AG04449 (cell line): ENCODE measurements at regions not wholly inside any gene's neighbourhood (a gene's known extent, or its start where the extent isn't known, plus 50 kb on each side); places are given as distances from the start of the nearest gene placed in this dataset.

ENCODE experiments used
- CTCF ChIA-PET: fragments of 350-600 bp; formaldehyde crosslinking; extraction: SDS; loops from one replicate; lab custom pipeline; 2021; ENCODE audit warnings: antibody characterized with exemption; lab: Yijun Ruan, JAX
- POLR2A ChIA-PET: fragments of 400-600, 350-600 bp; formaldehyde crosslinking; extraction: SDS; loops from one replicate; lab custom pipeline; 2020; ENCODE audit warnings: antibody characterized with exemption, inconsistent platforms; lab: Yijun Ruan, JAX
- DNase-seq: peaks from one replicate; pipeline ENCODE4 v3.0.0-alpha.2; 2010; ENCODE audit warnings: low read depth, low spot score
- H3K4me3 ChIP-seq: 2 replicates; pipeline ENCODE4 v1.5.1; 2011; ENCODE audit warnings: low read depth, mild to moderate bottlenecking, control low read depth, low read length
- TF ChIP-seq, protein P1 (sequence below): IDR thresholded peaks from one replicate; pipeline ENCODE4 v1.5.1; 2011; ENCODE audit warnings: mild to moderate bottlenecking, moderate library complexity, low read length, control low read depth, inconsistent platforms; ENCODE audit not compliant: insufficient read depth; ENCODE audit errors: missing control alignments

DNA sequence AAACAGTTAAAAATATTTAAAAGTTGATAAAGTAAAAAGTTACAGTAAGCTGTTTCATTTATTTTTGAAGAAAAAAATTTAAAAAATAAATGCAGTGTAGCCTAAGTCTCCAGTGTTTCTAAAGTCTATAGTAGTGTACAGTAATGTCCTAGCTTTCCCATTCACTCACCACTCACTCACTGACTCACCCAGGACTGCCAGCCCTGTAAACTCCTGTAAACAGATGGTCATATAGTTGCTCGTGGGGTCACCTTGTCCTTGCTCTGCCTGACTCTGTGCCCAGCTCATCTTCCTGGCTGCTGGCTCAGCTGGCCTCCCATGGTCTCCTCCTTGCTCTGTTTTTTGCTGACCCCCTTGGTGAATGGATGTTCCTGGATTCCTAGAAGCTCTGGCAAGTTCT is 180.3 kb downstream of the VAPA start:
- ChIA-PET POLR2A (no interaction called here), CTCF (interaction anchor here (1.1 to 1.5 kb wide), 2 partner anchors 9 to 15 kb away, joined by 4 to 5 read pairs; no protein-coding TSS in a partner anchor)

GRCh38 chr18:10094655-10095054 is 180.8 kb downstream of the VAPA start:
- TF ChIP-seq, protein P1, sequence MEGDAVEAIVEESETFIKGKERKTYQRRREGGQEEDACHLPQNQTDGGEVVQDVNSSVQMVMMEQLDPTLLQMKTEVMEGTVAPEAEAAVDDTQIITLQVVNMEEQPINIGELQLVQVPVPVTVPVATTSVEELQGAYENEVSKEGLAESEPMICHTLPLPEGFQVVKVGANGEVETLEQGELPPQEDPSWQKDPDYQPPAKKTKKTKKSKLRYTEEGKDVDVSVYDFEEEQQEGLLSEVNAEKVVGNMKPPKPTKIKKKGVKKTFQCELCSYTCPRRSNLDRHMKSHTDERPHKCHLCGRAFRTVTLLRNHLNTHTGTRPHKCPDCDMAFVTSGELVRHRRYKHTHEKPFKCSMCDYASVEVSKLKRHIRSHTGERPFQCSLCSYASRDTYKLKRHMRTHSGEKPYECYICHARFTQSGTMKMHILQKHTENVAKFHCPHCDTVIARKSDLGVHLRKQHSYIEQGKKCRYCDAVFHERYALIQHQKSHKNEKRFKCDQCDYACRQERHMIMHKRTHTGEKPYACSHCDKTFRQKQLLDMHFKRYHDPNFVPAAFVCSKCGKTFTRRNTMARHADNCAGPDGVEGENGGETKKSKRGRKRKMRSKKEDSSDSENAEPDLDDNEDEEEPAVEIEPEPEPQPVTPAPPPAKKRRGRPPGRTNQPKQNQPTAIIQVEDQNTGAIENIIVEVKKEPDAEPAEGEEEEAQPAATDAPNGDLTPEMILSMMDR = no peak
- CTCF ChIA-PET = interaction anchor here (1.5 kb wide), 1 partner anchor 9 kb away, joined by 5 read pairs; no protein-coding TSS in a partner anchor
- POLR2A ChIA-PET = no interaction called here
- H3K4me3 ChIP-seq = no peak overlapping the region
- DNase-seq = no peak

More for the DNA sequence above, 180.3 kb downstream of the VAPA start:
- no peak overlapping the region for H3K4me3 ChIP-seq
- TF ChIP-seq, protein P1 = no peak
- no peak for DNase-seq

- ChIA-PET POLR2A (no interaction called here), CTCF (no interaction called here)
- TF ChIP-seq, protein P1 = no peak
- no peak for DNase-seq
- H3K4me3 ChIP-seq = no peak overlapping the region
These were observed 181.5 kb downstream of the VAPA start for GRCh38 chr18:10095356-10095755.

- POLR2A ChIA-PET = no interaction called here
- CTCF ChIA-PET = no interaction called here
- DNase-seq = no peak
- TF ChIP-seq, protein P1 = no peak
- H3K4me3 ChIP-seq = no peak overlapping the region
These were observed 185.8 kb downstream of the VAPA start for GRCh38 chr18:10099539-10100140.

GRCh38 chr18:10100196-10100595 is 186.4 kb downstream of the VAPA start:
- TF ChIP-seq, protein P1 = no peak
- POLR2A ChIA-PET = no interaction called here
- no peak for DNase-seq
- H3K4me3 ChIP-seq = no peak overlapping the region
- CTCF ChIA-PET = no interaction called here

- POLR2A ChIA-PET = no interaction called here
- CTCF ChIA-PET = interaction anchor here (1.0 to 1.8 kb wide), 2 partner anchors 14 to 21 kb away, joined by 3 to 4 read pairs; no protein-coding TSS in a partner anchor
- TF ChIP-seq, protein P1 = no peak
- H3K4me3 ChIP-seq = peak overlapping the region; percentile 9; the same call in 1 of the 2 replicates
- no peak for DNase-seq
These were observed 187.3 kb downstream of the VAPA start for GRCh38 chr18:10100941-10101701.
